ENCODE measurements at regions not wholly inside any gene's neighbourhood (a gene's known extent, or its start where the extent isn't known, plus 50 kb on each side); places are given as distances from the start of the nearest gene placed in this dataset.

- TF ChIP-seq CTCF (IDR thresholded peaks at IDR 0.05; ENCODE audit: borderline replicate concordance, control extremely low read depth, extremely low read depth, insufficient read depth, missing control alignments): no peak
- no peak for DNase-seq (ENCODE audit: low spot score)
- in situ Hi-C loops (cut with MboI; ENCODE audit: low sequenced_read_pairs, unreplicated experiment): no loop called here
These were observed 141.9 kb downstream of the MPP7 start for GRCh38 chr10:28160866-28161405.

- no peak for DNase-seq (ENCODE audit: low spot score)
- no peak for TF ChIP-seq CTCF (IDR thresholded peaks at IDR 0.05; ENCODE audit: borderline replicate concordance, control extremely low read depth, extremely low read depth, insufficient read depth, missing control alignments)
- in situ Hi-C loops (cut with MboI; ENCODE audit: low sequenced_read_pairs, unreplicated experiment): no loop called here
These were observed 145.5 kb downstream of the MPP7 start for GRCh38 chr10:28157379-28157778.

GRCh38 chr10:28155726-28156125, 147.1 kb downstream of the MPP7 start:
- no peak for TF ChIP-seq CTCF (IDR thresholded peaks at IDR 0.05; ENCODE audit: borderline replicate concordance, control extremely low read depth, extremely low read depth, insufficient read depth, missing control alignments)
- in situ Hi-C loops (cut with MboI; ENCODE audit: low sequenced_read_pairs, unreplicated experiment): no loop called here
- DNase-seq (ENCODE audit: low spot score): no peak

GRCh38 chr10:28151636-28152035, 151.2 kb downstream of the MPP7 start:
- in situ Hi-C loops (cut with MboI; ENCODE audit: low sequenced_read_pairs, unreplicated experiment): no loop called here
- DNase-seq (ENCODE audit: low spot score): no peak
- no peak for TF ChIP-seq CTCF (IDR thresholded peaks at IDR 0.05; ENCODE audit: borderline replicate concordance, control extremely low read depth, extremely low read depth, insufficient read depth, missing control alignments)

GRCh38 chr10:28149746-28150145, 150.9 kb upstream of the ODAD2 start:
- no peak for DNase-seq (ENCODE audit: low spot score)
- TF ChIP-seq CTCF (IDR thresholded peaks at IDR 0.05; ENCODE audit: borderline replicate concordance, control extremely low read depth, extremely low read depth, insufficient read depth, missing control alignments): no peak
- in situ Hi-C loops (cut with MboI; ENCODE audit: low sequenced_read_pairs, unreplicated experiment): no loop called here

GRCh38 chr10:28147706-28148105, 148.8 kb upstream of the ODAD2 start:
- in situ Hi-C loops (cut with MboI; ENCODE audit: low sequenced_read_pairs, unreplicated experiment): no loop called here
- no peak for DNase-seq (ENCODE audit: low spot score)
- no peak for TF ChIP-seq CTCF (IDR thresholded peaks at IDR 0.05; ENCODE audit: borderline replicate concordance, control extremely low read depth, extremely low read depth, insufficient read depth, missing control alignments)

- in situ Hi-C loops (cut with MboI; ENCODE audit: low sequenced_read_pairs, unreplicated experiment): no loop called here
- TF ChIP-seq CTCF (IDR thresholded peaks at IDR 0.05; ENCODE audit: borderline replicate concordance, control extremely low read depth, extremely low read depth, insufficient read depth, missing control alignments): no peak
- no peak for DNase-seq (ENCODE audit: low spot score)
These were observed 140.3 kb upstream of the ODAD2 start for GRCh38 chr10:28139138-28139537.
